T-helper 1 cell treated with Interleukin-12 subunit alpha and Interleukin-12 subunit beta and Interleukin-4 antibody, amounts not matched to agents 30 ng/mL and 1 ng/mL, for 36 hours (primary cell): ENCODE measurements at regions not wholly inside any gene's neighbourhood (a gene's known extent, or its start where the extent isn't known, plus 50 kb on each side); places are given as distances from the start of the nearest gene placed in this dataset.

Experiments
- intact Hi-C: fragments of 100-400 bp; cut with micrococcal nuclease; formaldehyde crosslinking; loops from one replicate; pipeline ENCODE4 v1.15.1; 2024

DNA sequence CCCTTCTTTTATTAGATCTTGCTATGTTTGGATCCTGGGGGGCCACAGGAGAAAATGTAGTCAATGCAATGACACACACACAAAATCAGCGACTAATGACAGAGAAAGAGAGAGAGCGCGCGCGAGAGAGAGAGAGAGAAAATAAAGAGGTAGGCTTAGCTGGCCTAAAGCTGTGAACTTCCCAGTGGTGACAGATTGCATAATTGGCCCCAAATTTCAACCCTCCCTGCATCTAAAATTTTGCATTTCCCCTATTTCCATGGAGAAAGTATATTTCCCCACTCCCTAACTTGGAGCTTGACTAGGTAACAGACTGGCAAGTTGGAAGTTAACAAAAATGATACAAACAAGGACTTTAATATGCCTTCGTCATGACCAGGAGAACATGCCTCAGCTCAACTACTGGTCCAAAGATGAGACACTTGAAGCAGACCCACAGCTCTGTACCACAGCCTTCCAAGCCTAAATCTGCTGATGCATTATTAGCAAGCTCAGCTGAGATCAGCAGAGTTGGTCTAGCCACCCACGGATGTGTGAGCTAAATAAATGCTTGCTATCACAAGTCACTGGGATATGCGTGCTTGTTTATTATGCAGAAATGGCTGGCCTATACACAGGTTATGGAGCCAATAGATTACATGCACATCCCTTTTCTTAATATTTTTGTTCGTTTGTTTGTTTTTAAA, 118.1 kb upstream of the PRDM1 start:
- intact Hi-C loops, result no loop called here

DNA sequence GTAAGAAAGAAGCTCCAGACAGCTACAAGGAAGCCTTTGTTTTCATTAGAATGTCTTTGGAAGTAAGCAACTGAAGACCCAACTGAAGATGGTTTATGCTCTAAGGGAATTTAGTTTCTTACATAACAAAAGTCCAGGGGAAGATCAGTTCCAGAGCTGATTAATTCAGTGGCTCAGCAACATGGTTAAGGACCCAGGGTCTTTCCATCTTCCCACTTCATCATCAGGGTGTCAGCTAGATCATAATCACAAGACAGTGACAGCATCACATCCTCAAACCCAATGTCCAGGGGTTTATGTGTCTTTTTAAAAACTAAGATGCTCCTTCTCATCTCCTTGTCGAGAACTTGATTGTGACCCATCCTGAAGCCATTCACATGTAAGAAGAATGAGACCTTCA, 119.7 kb upstream of the PRDM1 start:
- intact Hi-C loops, result no loop called here

DNA sequence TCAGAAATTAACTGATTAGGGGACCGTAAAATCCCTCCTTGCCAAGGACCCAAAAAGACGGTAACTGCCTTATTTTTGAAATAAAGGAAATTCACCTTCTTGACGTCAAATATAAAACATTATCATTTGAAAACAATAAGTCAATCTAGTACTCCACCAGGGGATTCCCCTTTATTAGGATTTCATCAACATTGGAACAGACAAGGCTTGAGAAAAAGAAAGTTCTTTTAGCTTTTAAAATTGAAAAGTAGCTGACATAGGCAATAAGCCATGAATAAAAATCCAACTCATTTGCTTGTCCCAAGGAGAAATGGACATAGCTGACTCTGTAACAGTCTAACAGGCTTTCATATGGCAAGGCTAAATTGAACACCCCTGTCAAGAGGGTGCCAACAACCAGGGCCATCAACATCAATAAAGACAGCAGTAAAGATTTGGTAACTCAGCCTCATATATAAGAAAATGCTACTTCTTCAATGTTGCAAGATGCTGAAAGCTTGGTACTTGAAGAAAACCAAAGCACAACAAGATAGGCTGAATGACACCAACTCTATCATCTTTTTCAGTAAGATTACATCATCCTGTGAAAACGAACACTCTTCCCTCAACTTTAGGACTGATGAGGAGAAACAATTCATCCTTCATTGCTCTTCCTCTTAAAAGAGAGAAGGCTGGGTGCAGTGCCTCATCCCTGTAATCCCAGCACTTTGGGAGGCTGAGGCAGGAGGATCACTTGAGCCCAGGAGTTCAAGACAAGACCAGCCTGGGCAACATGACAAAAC, 121.0 kb upstream of the PRDM1 start:
- intact Hi-C loops, result no loop called here

GRCh38 chr6:105954148-105954547, 132.0 kb upstream of the PRDM1 start:
- intact Hi-C loops, result no loop called here

GRCh38 chr6:105952772-105953690, 133.1 kb upstream of the PRDM1 start:
- intact Hi-C loops, result no loop called here

GRCh38 chr6:105952326-105952725, 133.8 kb upstream of the PRDM1 start:
- intact Hi-C loops, result no loop called here

GRCh38 chr6:105951322-105951721, 134.8 kb upstream of the PRDM1 start:
- intact Hi-C loops, result no loop called here

GRCh38 chr6:105949869-105950268, 136.3 kb upstream of the PRDM1 start:
- intact Hi-C loops, result no loop called here

DNA sequence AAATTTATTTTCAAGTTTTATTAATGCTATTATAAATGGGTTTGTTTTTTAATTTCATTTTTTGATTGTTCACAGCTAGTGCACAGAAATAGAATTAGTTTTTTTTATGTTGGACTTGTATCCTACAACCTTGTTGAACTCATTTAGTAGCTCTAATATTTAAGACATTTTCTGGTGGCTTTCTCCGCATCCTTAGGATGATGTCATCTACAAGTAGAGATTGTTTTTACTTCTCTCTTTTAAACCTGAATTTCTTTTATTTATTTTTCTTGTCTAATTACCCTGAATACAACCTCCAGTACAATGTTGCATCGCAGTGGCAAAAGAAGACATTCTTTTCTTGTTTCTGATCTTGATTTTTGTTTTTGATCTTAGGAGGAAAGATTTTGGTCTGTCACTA, 142.6 kb upstream of the PRDM1 start:
- intact Hi-C loops, result loop anchor here (5.0 kb wide), 1 partner anchor 41 kb away; no protein-coding TSS in a partner anchor

- intact Hi-C loops, result loop anchor here (5.0 kb wide), 1 partner anchor 40 kb away; no protein-coding TSS in a partner anchor
Measured at GRCh38 chr6:105941621-105942412, 144.3 kb upstream of the PRDM1 start.

- intact Hi-C loops, result loop anchor here (5.0 kb wide), 1 partner anchor 39 kb away; no protein-coding TSS in a partner anchor
Measured at GRCh38 chr6:105940990-105941389, 145.1 kb upstream of the PRDM1 start.

DNA sequence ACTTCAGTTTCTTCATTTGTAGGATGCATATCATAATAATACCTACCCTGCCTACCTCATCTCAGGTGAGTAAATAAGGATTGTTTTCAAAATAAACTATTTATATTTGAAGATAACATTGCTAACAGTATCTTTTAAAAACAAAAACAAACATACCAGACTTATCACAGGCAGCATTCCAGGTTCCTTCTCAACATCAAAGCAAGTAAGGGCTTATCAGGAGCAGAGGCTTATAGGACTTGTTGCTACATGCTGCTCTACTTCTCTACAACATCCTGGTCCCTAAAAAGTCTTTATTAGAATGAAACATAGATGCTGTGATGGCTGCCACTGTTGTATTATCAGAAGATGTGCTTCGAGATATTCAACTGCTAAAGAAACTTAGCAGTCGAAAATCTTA, 149.2 kb upstream of the PRDM1 start:
- intact Hi-C loops, result no loop called here

GRCh38 chr6:105935416-105935815, 150.7 kb upstream of the PRDM1 start:
- intact Hi-C loops, result no loop called here

DNA sequence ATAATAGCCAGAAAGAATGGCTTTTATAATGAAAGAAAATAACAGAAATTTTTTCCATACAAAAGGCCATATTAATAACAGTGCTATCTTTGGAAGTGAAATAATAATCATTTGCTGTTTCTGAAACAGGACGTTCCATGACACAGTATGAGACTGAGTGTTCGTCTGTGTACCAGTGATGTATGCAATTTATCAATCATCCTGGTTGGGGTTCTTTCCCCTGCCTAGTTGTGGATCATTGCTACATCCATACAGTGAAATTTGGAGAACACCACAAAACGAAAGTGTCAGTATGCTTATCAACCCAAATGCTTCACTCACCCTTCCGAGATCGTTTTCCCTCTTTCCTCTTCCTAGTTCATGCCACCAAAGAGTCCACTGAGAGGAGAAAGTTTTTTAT, 151.4 kb upstream of the PRDM1 start:
- intact Hi-C loops, result no loop called here

DNA sequence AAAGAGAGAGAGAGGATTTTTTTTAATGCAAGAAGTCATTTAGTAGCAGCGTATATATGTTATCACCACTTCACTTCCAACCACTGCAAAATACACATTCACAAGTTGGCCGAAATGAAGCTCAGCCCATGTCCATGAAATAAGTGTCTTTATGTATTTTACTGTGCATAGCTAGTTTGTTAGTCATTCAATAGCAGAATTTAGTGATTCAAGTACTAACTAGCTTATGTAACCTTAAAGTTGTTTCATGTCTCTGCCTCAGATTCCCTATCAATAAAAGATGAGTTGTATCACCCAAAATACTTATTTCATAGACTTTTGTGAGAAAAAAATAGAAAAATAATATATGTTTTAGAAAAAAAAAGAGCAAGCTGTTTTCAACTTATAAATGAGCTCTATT, 153.7 kb upstream of the PRDM1 start:
- intact Hi-C loops, result no loop called here

- intact Hi-C loops, result no loop called here
Measured at GRCh38 chr6:105929626-105930025, 156.5 kb upstream of the PRDM1 start.

- intact Hi-C loops, result no loop called here
Measured at GRCh38 chr6:105926318-105926717, 159.8 kb upstream of the PRDM1 start.

DNA sequence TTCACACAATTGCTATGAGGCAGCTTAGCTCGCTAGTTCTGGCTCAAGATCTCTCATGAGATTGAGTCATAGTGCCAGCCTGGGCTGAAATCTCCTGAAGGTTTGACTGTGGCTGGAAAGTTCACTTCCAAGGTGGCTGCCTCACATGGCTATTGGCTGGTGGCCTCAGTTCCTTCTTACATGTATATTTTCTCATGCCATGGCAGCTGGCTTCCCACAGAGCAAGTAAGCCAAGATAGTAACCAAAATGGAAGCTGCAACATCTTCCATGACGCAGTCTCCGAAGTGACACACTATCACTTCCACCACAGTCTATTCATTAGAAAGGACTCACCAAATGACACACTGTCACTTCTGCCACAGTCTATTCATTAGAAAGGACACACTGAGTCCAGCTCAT, 160.4 kb upstream of the PRDM1 start:
- intact Hi-C loops, result no loop called here

DNA sequence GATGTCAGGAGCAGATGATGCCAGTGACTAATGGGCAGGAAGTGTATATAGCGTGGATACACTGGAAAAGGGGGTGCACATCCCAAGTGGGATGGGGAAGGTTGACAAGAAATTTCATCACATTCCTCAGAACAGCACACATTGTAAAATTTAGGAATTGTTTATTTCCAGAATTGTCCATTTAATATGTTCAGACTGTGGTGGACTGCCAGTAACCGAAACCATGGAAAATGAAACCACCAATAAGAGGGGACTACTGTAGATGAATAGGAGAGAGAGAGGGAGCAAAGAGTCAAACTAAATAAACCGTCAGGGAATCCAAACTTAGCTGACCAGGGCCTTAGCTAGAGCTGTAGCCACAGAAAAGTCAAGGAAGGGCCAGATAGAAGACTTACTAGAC, 164.4 kb upstream of the PRDM1 start:
- intact Hi-C loops, result no loop called here

GRCh38 chr6:105920071-105920470, 166.1 kb upstream of the PRDM1 start:
- intact Hi-C loops, result loop anchor here (1.0 kb wide), 1 partner anchor 20 kb away; no protein-coding TSS in a partner anchor
